K562 (cell line): ENCODE measurements at regions not wholly inside any gene's neighbourhood (a gene's known extent, or its start where the extent isn't known, plus 50 kb on each side); places are given as distances from the start of the nearest gene placed in this dataset.

Experiments
- ATAC-seq: fragments of 200-7000 bp; cut with Tn5 transposase; 3 replicates; pipeline ENCODE4 v1.9.1; 2020; ENCODE audit warnings: moderate library complexity
- BruUV-seq: library from RNA; stranded (reverse); fragments of 400-500 nt; replicated peaks from 2 replicates; lab custom pipeline; 2021; lab: Mats Ljungman, UMichigan
- CTCF ChIA-PET: fragments of 300-600 bp; formaldehyde crosslinking; extraction: SDS; loops from one replicate; lab custom pipeline; 2021; ENCODE audit warnings: low intra/inter-chr PET ratio; lab: Yijun Ruan, JAX
- POLR2A ChIA-PET: fragments of 300-600, 350-650 bp; sonication (Branson Sonifier 250); formaldehyde crosslinking; extraction: SDS; loops from one replicate; lab custom pipeline; 2021; ENCODE audit warnings: antibody characterized with exemption, inconsistent platforms; lab: Yijun Ruan, JAX
- DNase-seq, 4 experiments: peaks; one replicate each; pipeline versions ENCODE4 v3.0.0 to v3.0.0-alpha.2; 2011 to 2018; ENCODE audit warnings: low spot score in 3 of 4, mixed read lengths in 3 of 4; ENCODE audit errors: extremely low read depth in 1 of 4
- FAIRE-seq: peaks from 2 replicates; lab custom pipeline; 2011; peaks lifted over from hg19 to GRCh38; lab: Jason Lieb, UNC
- H2AFZ ChIP-seq: 2 replicates; pipeline ENCODE4 v1.6.0; 2011; ENCODE audit warnings: low read depth, low read length, control low read depth, inconsistent platforms
- H3K27ac ChIP-seq: fragments of 200-600 bp; 3 replicates; pipeline ENCODE4 v1.8.0; 2011; ENCODE audit warnings: low read depth, mild to moderate bottlenecking, control low read depth, inconsistent platforms, low read length, moderate library complexity, mixed read lengths; ENCODE audit errors: extremely low read depth
- H3K27me3 ChIP-seq, 2 experiments: fragments of 300-600 bp in 1 of 2; 2 replicates in 1 of 2; 3 replicates in 1 of 2; pipeline versions ENCODE4 v1.6.0 to v1.8.0; 2011; ENCODE audit warnings: inconsistent platforms in 2 of 2, low read length in 2 of 2, mild to moderate bottlenecking in 1 of 2, mixed read lengths in 1 of 2, moderate library complexity in 1 of 2; ENCODE audit not compliant: control insufficient read depth in 2 of 2, insufficient read depth in 2 of 2
- H3K36me3 ChIP-seq: fragments of 300-600 bp; 3 replicates; pipeline ENCODE4 v1.8.0; 2011; ENCODE audit warnings: mild to moderate bottlenecking, low read length, inconsistent platforms; ENCODE audit not compliant: control insufficient read depth, insufficient read depth
- H3K4me1 ChIP-seq, 2 experiments: fragments of 200-600 bp in 1 of 2; replicated peaks in 1 of 2; 2 replicates in 1 of 2; 3 replicates in 1 of 2; pipeline versions ENCODE4 v1.5.1 to v1.8.0; 2011; ENCODE audit warnings: inconsistent platforms in 2 of 2, low read length in 2 of 2, mild to moderate bottlenecking in 1 of 2, mixed read lengths in 1 of 2, moderate library complexity in 1 of 2; ENCODE audit not compliant: control insufficient read depth in 2 of 2, insufficient read depth in 2 of 2
- H3K4me2 ChIP-seq: 2 replicates; pipeline ENCODE4 v1.6.1; 2011; ENCODE audit warnings: low read length, control low read depth, inconsistent platforms, mixed read lengths; ENCODE audit not compliant: insufficient read depth
- H3K4me3 ChIP-seq: fragments of 200-600 bp; sonication (generic), shearing (Covaris generic); 2 replicates; pipeline ENCODE4 v1.5.1; 2016; ENCODE audit warnings: control low read depth, inconsistent platforms
- H3K79me2 ChIP-seq: fragments of 200-600 bp; 3 replicates; pipeline ENCODE4 v1.8.0; 2011; ENCODE audit warnings: low read length, inconsistent platforms; ENCODE audit not compliant: control insufficient read depth, insufficient read depth
- H3K9ac ChIP-seq, 2 experiments: 2 replicates each; pipeline versions ENCODE4 v1.6.0 to v1.6.1; 2011; ENCODE audit warnings: low read depth in 2 of 2, low read length in 2 of 2, control low read depth in 1 of 2, inconsistent platforms in 1 of 2, mild to moderate bottlenecking in 1 of 2, mixed read lengths in 1 of 2; ENCODE audit not compliant: insufficient read depth in 1 of 2
- H3K9me1 ChIP-seq: one replicate; pipeline ENCODE4 v1.6.0; 2011; ENCODE audit warnings: inconsistent platforms, mild to moderate bottlenecking, low read length, moderate library complexity; ENCODE audit not compliant: control insufficient read depth, insufficient read depth
- H3K9me3 ChIP-seq: replicated peaks from 2 replicates; pipeline ENCODE4 v1.5.1; 2011; ENCODE audit warnings: low read depth, low read length, inconsistent platforms; ENCODE audit not compliant: control insufficient read depth, insufficient read depth
- H4K20me1 ChIP-seq: replicated peaks from 2 replicates; pipeline ENCODE4 v1.6.1; 2011; ENCODE audit warnings: low read length, inconsistent platforms, mixed read lengths; ENCODE audit not compliant: control insufficient read depth, insufficient read depth
- CREM ChIP-seq: IDR thresholded peaks from 2 replicates; pipeline ENCODE4 v1.6.1; 2014; ENCODE audit warnings: antibody characterized with exemption, low read depth
- EHMT2 ChIP-seq: fragments of 450-650 bp; IDR thresholded peaks from 2 replicates; pipeline ENCODE4 v1.6.1; 2018; ENCODE audit warnings: antibody characterized with exemption
- EWSR1 ChIP-seq: fragments of 450-650 bp; IDR thresholded peaks from 2 replicates; pipeline ENCODE4 v1.6.1; 2018; ENCODE audit warnings: borderline replicate concordance, mild to moderate bottlenecking, low read depth, moderate library complexity; ENCODE audit not compliant: partially characterized antibody
- HINFP ChIP-seq: fragments of 450-650 bp; conservative IDR thresholded peaks from 2 replicates; pipeline ENCODE4 v1.6.1; 2016; ENCODE audit warnings: missing genetic modification characterization, low read depth, mild to moderate bottlenecking, control low read depth, missing compliant biosample characterization
- IRF1 ChIP-seq: sonication (generic); formaldehyde crosslinking; IDR thresholded peaks from 2 replicates; pipeline ENCODE4 v1.8.0; 2022; ENCODE audit warnings: missing genetic modification reagents, mild to moderate bottlenecking, borderline replicate concordance
- KLF13 ChIP-seq: fragments of 450-650 bp; IDR thresholded peaks from 2 replicates; pipeline ENCODE4 v1.6.1; 2016; ENCODE audit warnings: missing genetic modification characterization, low read depth, mild to moderate bottlenecking, missing compliant biosample characterization, moderate library complexity, borderline replicate concordance
- MYNN ChIP-seq, 2 experiments: sonication (generic); formaldehyde crosslinking in 1 of 2; IDR thresholded peaks; 2 replicates each; pipeline versions ENCODE4 v1.5.0 to v1.6.1; 2016 to 2020; ENCODE audit warnings: antibody characterized with exemption in 1 of 2, missing genetic modification reagents in 1 of 2
- PURB ChIP-seq: sonication (generic); formaldehyde crosslinking; IDR thresholded peaks from 2 replicates; pipeline ENCODE4 v1.9.0; 2021; ENCODE audit warnings: low read depth, mild to moderate bottlenecking, missing genetic modification reagents
- RBM17 ChIP-seq: fragments of 200-400 bp; formaldehyde crosslinking; IDR thresholded peaks from 2 replicates; pipeline ENCODE4 v1.6.1; 2017; ENCODE audit warnings: low read depth, mild to moderate bottlenecking, low read length, borderline replicate concordance
- RNF2 ChIP-seq: sonication (generic); IDR thresholded peaks from 2 replicates; pipeline ENCODE4 v1.6.1; 2016
- THRB ChIP-seq: fragments of 450-650 bp; formaldehyde crosslinking; conservative IDR thresholded peaks from 2 replicates; pipeline ENCODE4 v1.4.0; 2022; ENCODE audit warnings: mild to moderate bottlenecking, missing genetic modification characterization
- ZBTB5 ChIP-seq: fragments of 450-650 bp; IDR thresholded peaks from 2 replicates; pipeline ENCODE4 v1.6.1; 2017; ENCODE audit warnings: antibody characterized with exemption
- ZFP36 ChIP-seq: fragments of 150-350 bp; IDR thresholded peaks from 2 replicates; pipeline ENCODE4 v1.6.1; 2018; ENCODE audit warnings: low read length, low read depth; ENCODE audit not compliant: partially characterized antibody
- WGBS: fragments of 100-300 bp; shearing (Covaris generic); methylation state at CpG from one replicate; pipeline ENCODE4 v1.1.6; 2016; ENCODE audit warnings: low coverage, mixed read lengths; ENCODE audit not compliant: insufficient coverage; ENCODE audit errors: missing lambda C conversion rate; 5-methylcytosine and 5-hydroxymethylcytosine counted together
- in situ Hi-C: fragments of 300-500 bp; cut with MboI; formaldehyde crosslinking; loops from 4 replicates; pipeline ENCODE4 v1.15.0; 2018; ENCODE audit warnings: inconsistent platforms, mixed read lengths
- intact Hi-C: fragments of 100-400 bp; cut with micrococcal nuclease; formaldehyde crosslinking; loops from 2 replicates; pipeline ENCODE4 v1.14.2; 2022
- TF ChIP-seq, protein P1 (sequence below): fragments of 250-450 bp; sonication (Bioruptor Pico); IDR thresholded peaks from 2 replicates; pipeline ENCODE4 v1.9.0; 2021; ENCODE audit warnings: mild to moderate bottlenecking, inconsistent platforms

GRCh38 chr2:176483476-176483875 is 214.2 kb downstream of the MTX2 start:
- H3K4me2 ChIP-seq, result no peak overlapping the region
- H3K36me3 ChIP-seq, result no peaks in the 10 kb centered on the region
- FAIRE-seq, result no peak
- 0% methylated on average over 7 of the region's 7 CpGs for WGBS
- H3K4me1 ChIP-seq, result no peaks in the 10 kb centered on the region
- no TSS peak for BruUV-seq
- intact Hi-C loops (no loop called here), in situ Hi-C loops (no loop called here)
- no peaks in the 10 kb centered on the region for H3K9me1 ChIP-seq
- no peaks in the 10 kb centered on the region for H4K20me1 ChIP-seq
- no peaks in the 10 kb centered on the region; a peak in 1 of 5 replicates for H3K27me3 ChIP-seq
- no peaks in the 10 kb centered on the region for H3K79me2 ChIP-seq
- H3K9me3 ChIP-seq, result no peaks in the 10 kb centered on the region
- no peak for DNase-seq
- no peak overlapping the region for H3K4me3 ChIP-seq
- no peak overlapping the region for H3K9ac ChIP-seq
- ChIA-PET POLR2A (interaction anchor here (0.8 kb wide), 1 partner anchor 1280 kb away, joined by 3 read pairs; no protein-coding TSS in a partner anchor), CTCF (no interaction called here)
- no peak for ATAC-seq
- H3K27ac ChIP-seq, result no peak overlapping the region
- H2AFZ ChIP-seq, result no peak overlapping the region
- no peak for TF ChIP-seq IRF1 (CRISPR knock-in tag)
- TF ChIP-seq, protein P1, sequence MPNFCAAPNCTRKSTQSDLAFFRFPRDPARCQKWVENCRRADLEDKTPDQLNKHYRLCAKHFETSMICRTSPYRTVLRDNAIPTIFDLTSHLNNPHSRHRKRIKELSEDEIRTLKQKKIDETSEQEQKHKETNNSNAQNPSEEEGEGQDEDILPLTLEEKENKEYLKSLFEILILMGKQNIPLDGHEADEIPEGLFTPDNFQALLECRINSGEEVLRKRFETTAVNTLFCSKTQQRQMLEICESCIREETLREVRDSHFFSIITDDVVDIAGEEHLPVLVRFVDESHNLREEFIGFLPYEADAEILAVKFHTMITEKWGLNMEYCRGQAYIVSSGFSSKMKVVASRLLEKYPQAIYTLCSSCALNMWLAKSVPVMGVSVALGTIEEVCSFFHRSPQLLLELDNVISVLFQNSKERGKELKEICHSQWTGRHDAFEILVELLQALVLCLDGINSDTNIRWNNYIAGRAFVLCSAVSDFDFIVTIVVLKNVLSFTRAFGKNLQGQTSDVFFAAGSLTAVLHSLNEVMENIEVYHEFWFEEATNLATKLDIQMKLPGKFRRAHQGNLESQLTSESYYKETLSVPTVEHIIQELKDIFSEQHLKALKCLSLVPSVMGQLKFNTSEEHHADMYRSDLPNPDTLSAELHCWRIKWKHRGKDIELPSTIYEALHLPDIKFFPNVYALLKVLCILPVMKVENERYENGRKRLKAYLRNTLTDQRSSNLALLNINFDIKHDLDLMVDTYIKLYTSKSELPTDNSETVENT, result no peak
- no peak for TF ChIP-seq ZBTB5
- no peak for TF ChIP-seq KLF13
- no peak for TF ChIP-seq CREM
- TF ChIP-seq THRB (CRISPR knock-in tag), result no peak
- no peak for TF ChIP-seq HINFP (tag)
- TF ChIP-seq PURB (CRISPR knock-in tag), result no peak
- TF ChIP-seq ZFP36, result no peak
- TF ChIP-seq EWSR1, result no peak
- TF ChIP-seq RNF2, result no peak
- no peak for TF ChIP-seq RBM17
- TF ChIP-seq EHMT2, result no peak
- no peak for TF ChIP-seq MYNN (IDR thresholded peaks at IDR 0.05)
- TF ChIP-seq MYNN (CRISPR knock-in tag; IDR thresholded peaks at IDR 0.05), result no peak
- TF ChIP-seq, all 486 proteins: peak for 0
